Erythroblast (primary cell): ENCODE measurements at regions not wholly inside any gene's neighbourhood (a gene's known extent, or its start where the extent isn't known, plus 50 kb on each side); places are given as distances from the start of the nearest gene placed in this dataset.

Experiments used
- GATA1 ChIP-seq: IDR thresholded peaks from 2 replicates; pipeline ENCODE4 v1.6.1; 2011; ENCODE audit warnings: low read depth, mild to moderate bottlenecking, control low read depth, low read length, moderate library complexity
- POLR2A ChIP-seq: IDR thresholded peaks from 2 replicates; pipeline ENCODE4 v1.6.1; 2011; ENCODE audit warnings: mild to moderate bottlenecking, low read length

- TF ChIP-seq POLR2A (no peak), GATA1 (no peak)
These were observed 747.7 kb upstream of the CBLB start for GRCh38 chr3:106616556-106616955.
